Activated CD4-positive, alpha-beta T cell treated with anti-CD3 and anti-CD28 coated beads, Interleukin-2, Interleukin-6, amounts not matched to agents 100 ng/mL and 50 ng/mL, durations not matched to agents 16 hours and 8 hours (primary cell): ENCODE measurements at regions not wholly inside any gene's neighbourhood (a gene's known extent, or its start where the extent isn't known, plus 50 kb on each side); places are given as distances from the start of the nearest gene placed in this dataset.
"Not testable (repeated sequence)": the region's sequence is repeated elsewhere in the genome, so short reads cannot be mapped to it uniquely, and the experiment has no call there.

Source experiments
- DNase-seq: peaks from one replicate; pipeline ENCODE4 v3.0.0-alpha.2; 2020

DNA sequence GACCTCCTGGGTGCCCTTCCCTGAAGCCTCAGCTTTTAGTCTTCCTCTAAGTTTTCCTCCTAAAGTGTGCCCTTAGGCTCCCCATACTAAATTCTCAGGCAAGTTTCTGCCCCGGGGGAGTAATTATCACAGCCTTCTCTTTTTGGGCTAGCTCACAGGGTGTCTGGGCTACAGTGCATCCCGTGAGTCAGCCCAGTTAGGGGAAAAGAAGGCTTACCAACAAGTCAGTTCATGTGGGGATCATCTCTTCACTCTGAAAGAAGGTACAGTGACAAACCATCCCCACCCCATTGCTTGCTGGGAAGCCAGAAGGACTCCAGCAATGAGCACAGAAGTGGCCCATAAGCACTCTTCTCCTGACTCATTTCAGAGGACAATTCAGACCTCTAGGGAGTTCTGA is 134.7 kb upstream of the FAM9C start:
- no peak for DNase-seq

DNA sequence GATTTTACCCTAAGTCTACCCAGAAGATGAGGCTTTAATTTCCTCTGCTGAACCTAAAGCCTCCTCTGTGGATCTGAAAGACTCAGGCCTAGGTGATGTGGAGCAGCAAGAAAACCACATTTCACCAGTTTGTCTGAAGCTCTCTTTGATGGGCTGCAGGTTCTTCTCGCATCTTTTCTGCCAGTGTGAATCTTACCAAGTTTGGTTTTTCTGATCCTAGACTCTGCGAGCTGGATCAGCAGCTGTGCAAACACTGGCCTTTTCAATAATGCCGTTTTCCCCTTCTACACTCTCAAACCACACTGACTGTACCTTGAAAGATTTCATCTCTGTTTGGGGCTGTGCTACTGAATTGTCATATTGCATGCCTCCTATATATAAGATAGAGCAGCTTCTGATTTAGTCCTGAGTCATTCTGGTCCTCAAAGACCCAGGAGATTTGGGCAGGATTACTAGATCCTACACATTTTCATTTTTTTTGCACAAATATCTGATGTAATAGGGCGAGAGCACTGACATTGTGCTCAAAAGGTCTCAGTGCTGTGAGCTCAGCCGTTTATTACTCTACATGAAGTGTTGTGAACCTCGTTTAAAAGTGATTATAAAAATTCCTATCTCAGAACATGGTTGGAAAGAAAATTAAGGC is 133.6 kb upstream of the FAM9C start:
- no peak for DNase-seq

DNA sequence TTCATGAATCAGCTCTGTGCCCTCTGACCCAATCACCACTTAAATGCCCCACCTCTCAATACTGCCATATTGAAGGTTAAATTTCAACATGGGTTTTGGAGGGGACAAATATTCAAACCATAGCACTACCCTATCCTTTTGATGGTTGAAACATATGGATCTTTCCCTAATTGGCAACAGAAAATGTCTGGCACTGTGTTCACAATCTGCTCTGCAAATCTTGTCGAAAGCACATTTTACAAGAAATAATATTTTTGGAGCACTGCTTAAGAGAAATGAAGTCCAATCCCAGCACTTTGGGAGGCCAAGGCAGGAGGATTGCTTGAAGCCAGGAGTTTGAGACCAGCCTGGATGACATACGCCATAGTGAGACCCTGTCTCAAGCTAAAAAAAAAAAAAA is 130.6 kb upstream of the FAM9C start:
- no peak for DNase-seq

DNA sequence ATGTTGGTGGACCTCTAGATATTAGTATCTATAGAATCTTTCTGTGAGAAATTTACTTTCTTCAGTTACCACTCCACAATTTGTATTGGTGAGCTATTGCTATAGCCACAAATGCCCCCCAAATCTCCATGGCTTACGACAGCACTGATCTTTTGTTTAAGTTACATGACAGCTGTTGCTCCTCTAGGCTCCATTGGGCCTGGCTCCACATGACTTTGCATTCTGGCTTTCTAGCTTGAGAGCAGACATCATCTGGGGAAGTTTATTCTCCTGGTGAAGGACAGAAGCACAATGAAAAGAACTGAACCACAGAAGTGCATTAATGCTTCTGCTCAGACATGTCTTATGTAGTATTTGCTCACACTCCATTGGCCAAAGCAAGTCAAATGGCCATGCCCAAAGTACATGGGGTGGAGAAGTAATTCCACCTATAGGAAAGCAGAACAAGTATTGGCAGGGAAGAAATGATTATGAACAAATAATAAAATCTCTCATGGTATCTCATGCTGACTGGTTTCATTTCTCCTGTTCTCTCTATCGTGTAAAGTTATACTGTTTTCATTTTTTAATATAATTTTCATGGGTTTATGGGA is 126.6 kb upstream of the FAM9C start:
- no peak for DNase-seq

DNA sequence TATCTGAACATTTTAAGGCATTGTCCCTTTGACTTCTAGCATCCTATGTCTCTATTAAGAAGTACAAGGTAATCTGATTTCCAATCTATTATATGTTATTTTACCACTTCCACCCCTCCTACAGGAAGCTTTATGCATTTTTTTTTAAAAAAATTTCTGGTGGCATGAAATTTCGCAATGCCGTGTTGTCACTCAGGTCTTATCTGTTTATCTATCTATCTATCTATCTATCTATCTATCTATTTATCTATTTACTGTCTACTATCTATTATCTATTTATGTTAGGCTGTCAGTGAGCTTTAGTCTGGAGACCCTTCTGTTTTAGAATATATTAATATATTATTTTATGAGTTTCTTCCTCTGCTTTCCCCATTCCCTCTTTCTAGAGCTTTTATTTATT is 125.3 kb upstream of the FAM9C start:
- no peak for DNase-seq

DNA sequence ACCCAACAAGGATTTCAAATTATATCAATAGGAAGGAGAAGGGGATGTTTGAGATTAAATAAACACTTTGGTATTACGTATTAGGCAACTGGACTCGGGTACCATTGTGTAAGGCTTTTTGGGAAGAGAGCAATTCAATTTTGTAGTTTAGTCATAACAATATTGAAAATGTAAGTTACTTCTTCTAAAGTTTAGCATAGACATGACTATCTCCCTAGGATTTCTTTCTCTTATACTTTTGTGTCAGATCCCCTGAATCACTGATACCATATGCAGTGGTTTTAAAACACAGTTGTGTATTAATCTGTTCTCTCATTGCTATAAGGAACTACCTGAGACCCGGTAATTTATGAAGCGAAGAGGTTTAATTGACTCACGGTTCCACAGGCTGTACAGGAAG is 123.8 kb upstream of the FAM9C start:
- DNase-seq: peak; percentile 2

DNA sequence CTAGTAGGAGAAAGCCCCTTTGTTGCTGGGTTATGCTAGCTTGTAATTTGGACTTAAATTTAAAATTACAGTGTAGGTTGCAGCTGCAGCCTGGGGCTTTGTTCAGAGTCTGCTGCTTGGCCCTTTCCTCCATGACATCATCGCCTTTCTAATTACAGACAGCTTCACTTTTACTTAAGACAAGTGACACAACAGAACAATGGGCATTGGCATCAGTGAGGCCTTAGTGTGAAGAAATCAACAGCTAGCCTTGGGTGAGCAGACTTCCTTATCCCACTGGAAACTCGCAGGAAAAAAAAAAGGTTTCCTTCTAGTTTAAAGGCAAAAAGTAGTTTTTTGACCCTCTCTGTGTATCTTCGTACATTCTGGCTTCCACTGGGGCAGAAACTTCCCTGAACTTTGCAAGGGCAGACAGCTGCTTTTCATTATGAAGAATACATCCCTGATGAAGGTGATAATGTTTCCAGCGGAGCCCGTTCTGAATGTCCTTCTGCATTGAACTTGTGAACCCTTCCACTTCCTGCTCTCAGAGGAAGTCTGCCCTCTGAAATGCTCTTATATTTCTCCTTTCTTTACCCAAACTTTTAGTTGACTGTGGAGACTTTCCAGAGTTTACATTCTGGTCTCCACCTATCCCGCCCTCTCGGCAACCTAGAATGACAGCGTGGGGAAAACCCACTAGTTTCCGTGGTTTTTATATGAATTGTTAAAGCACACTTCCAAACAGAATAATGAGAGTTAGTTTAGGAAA is 123.2 kb upstream of the FAM9C start:
- peak; percentile 21 for DNase-seq

DNA sequence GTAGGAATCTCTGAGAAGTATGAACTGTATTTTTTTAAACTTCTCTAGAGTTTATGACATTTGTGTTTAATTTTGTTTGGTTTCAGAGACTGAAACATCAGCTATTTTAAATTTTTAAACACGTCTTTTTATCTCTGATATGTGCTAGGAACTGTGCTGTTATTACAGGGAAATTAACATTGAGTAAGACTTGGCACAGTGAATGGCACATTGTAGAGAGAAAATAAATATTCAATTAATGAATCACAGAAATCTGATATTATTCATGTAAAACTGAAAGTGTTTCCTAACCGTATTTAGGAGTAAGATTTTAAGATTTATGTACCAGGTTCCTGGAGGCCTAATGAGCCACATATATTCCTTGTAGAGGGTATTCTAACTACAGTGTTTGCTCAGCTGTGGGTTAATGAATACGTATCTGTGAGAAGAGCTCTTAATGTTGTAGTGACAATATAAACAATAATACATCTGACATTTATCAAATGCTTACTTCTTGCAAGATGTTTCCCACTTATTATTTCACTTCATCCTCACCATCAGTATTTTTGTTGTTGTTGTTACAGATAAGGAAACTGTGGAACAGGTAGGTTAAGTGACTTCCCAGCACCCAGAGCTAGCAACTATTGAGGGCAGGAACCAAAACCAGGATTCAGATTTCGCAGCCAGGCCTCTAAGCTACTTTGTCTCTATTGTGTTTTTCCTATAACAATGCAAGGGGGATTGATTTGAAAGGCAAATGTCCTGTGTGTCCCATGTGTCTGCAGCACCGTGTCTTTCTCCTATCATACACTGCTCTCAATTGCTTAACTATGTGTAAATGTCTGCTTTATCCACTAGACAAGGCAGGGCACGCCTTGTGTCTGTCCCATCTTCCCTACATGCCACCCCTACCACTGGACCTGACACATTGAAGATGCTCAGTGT is 121.1 kb upstream of the FAM9C start:
- DNase-seq: no peak

DNA sequence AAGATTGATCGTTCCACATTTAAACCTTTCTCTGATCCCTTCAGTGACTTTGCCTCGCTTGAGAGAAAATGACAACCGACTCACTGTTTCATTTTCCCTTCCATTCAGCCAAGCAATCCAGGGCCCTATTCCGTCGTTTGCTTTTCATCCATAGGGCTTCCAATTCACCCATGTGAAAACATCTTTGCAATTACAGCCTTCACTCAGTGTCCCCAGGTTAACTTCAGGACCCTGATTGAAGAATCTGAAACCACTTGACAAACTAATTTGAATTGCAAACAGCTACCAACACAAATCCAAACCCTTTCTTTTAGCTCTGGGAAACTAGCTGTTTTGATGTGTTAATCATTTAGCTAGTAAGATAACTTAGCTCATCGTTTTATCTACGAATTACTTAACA is 120.2 kb upstream of the FAM9C start:
- no peak for DNase-seq

DNA sequence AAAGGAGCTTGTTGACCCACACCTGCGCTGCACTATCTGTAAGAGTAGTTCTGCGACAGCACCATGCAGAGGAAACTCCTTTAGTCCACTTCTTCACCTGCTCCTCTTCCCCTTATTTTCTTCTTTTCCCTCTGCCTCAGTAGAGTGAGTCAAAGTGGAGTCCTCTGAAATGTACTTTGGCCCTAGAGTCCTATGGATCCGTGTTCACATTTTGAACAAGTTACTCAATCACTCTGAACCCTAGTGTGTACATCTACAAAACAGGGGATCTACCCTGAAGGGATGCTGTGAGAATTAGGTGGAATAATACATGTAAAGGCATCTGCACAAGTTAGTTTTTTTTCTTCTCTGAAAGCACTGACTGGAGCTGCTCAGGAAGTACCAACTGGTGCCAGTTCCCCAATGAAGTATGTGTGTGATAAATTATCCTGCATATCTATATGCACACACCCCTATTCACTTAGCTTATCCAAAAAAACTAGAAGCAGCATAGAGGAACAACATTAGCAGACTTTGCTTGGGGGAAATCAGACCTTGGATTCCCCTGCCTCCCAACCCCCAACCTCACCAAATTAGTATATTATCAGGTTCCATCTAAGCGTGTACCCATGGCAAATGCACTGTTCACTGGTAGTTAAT is 118.5 kb upstream of the FAM9C start:
- no peak for DNase-seq

DNA sequence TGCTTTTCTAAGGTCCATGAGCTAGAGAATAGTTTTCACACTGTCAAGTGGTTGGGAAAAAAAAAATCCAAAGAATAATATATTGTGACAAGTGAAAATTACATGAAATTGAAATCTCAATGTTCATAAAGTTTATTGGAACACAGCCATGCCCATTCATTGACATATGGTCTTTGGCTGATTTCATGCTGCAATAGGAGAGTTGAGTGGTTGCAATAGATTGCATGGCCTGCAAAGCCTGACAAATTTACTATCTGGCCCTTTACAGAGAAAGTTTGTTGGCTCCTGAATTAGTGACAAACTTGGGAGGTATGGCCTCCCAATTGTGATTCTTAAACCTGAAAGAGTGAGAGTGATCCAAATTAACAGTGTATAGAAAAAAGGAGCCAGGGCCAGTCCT is 115.5 kb upstream of the FAM9C start:
- DNase-seq: no peak

DNA sequence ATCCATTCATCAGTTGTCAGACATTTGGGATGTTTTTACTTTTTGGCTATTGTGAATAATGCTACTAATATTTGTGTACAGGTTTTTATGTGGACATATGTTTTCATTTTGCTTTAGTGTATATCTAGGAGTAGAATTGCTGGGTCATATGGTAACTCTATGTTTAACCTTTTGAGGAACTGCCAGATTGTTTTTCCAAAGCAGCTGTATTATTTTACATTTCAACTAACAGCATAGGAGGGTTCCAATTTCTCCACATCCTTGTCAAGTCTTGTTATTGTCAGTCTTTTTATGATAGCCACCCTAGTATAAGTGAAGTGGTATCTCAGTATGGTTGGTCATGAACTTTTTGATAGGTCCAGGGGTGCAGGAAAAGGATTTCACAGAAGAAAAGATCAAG is 114.5 kb upstream of the FAM9C start:
- DNase-seq: no peak

DNA sequence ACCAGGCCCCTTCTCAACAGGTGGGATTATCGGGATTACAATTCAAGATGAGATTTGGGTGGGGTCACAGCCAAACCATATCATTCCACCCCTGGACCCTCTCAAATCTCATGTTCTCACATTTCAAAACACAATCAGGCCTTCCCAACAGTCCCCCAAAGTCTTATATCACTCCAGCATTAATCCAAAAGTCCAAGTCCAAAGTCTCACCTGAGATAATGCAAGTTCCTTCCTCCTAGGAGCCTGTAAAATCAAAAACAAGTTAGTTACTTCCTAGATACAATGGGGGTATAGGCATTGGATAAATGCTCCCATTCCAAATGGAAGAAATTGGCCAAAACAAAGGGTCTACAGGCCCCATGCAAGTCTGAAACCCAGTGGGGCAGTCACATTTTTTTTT is 111.1 kb upstream of the FAM9C start:
- not testable (repeated sequence) for DNase-seq

DNA sequence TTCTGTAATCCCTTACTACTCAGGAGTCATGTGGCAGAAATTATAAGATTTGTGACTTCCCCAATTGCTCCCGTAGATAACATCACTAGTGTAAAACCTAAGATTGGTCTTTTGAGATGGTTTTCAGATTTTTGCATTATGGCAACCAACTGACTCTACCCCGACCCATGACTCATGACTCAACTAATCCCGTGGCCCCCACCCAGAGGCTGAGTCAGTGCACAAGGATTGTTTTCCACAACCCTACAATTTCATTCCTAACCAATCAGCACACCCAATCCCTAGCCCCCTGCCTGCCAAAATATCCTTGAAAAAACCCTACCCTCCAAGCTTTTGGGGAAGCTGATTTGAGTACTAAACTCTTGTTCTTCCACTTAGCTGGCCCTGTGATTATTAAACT is 109.4 kb upstream of the FAM9C start:
- DNase-seq: no peak

DNA sequence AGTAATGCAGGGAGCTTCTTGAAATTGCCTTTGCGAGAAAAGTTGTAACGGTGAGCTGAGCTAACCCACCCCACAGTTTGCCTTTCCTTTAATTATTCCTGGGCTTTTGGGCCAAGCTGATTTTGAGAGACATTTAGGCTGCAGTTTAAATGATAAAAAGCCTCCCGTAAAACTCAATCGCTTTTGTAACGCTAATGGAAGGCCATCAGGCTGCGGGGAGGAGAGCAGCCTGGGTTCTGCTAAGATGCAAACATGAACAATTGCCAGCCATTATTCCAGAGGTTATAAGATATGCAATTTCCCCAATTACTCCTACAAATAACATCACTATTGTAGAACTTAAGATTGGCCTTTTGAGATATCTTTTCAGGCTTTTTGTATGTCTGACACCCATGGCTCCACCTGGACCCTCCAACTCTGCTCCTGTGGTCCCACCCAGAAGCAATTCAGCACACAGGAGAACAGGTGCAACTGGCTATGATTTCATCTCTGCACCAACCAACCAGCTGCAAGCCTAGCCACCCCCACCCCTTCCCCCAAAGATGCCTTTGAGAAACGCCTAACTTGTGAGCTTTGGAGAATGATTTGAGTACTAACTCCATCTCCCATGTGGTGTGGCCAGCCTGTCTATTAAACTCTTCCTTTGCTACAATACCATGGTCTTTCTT is 108.2 kb upstream of the FAM9C start:
- DNase-seq: no peak

DNA sequence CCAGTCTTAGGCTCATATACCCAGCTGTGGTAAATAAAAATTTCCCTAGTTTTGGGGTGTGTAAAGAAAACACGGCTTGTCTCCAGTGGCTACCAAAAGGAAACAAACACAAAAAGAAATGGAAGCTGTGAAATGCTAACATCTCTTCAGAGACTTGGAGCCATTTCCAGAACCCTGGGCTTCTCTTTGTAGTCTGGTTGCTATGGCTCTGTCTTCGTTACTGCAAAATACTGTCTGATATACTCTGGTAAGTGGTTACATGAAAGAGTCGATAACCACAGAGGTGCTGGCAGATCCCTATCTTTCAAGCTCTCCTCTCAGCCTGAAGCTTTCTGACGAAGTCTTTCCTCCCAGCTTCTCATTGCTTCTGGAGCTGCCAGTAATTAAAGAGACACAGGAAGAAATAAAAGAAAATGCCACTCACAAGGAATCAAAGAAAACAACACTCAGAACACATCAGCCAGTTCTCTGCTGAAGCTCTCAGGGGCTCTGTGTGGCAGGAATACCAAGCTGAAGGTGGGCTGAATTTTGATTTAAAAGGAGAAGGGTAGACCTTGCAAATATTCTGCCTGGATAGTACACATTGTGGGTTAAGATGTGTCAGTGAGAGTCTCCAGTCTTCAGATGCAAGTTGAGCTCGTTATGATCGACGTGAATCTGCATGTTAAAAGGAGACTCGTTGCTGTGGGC is 107.6 kb upstream of the FAM9C start:
- DNase-seq: peak; percentile 24

DNA sequence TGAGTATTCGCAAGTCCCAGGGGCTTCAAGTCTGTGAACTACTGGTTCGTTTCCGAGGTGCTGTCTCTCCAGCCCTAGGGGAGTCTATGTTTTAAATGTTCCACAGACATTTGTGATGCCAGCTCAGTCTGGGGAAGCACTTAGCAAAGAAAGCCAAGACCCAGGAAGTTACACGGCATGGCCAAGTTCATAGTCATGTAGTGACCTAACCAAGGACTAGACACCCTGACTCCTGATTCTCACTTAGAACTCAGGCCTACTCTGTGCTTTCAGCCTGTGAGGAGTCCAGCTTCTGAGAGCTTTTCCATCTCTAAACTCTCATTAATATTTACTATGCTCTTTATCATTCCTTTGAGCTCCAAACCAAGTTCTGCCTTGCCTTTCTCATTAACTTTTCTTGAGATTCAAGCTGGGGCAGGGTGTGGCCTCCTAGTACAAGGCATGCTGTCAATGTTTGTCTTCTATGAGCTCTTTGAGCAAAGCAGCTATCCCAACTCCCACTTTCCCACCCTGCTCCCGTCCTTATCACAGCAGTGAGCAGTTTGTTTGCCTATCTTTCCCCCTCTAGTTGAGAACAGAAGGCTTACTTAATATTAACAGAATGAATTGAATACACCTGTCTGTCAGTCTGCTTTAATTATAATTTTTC is 105.4 kb upstream of the FAM9C start:
- no peak for DNase-seq

DNA sequence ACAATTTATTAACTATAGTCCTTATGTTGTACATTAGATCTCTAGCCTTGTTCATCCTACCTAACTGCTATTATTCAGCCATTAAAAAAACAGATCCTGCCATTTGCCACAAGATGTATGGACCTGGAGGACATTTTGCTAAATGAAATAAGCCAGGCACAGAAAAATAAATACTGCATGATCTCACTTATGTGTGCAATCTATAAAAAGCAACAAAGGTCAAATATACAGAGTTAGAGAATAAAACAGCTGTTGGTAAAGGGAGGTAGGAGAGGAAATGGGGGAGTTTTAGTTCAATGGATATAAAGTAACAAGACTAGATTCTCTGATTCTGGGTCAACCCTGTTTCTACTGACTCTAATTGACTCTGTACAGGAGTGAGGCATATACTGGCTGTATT is 103.3 kb upstream of the FAM9C start:
- DNase-seq: no peak

DNA sequence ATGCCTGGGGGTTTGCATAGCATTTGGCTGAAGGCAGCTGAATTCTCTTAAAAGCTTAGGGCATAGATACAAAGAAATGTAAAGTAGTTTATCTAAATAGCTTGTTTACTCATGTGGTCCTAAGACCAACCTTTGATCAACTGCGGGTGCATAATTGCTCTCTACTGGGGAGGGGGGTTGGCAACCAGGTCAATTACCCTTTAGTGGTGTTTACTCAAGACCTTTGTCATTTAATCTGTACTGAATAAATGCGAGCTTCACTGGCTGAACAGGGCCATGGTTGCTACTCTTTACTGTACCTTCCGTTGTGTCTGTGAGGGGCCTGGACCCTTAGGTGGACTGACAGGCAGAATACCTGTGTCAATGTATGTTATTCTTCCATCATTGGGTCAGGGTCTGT is 102.7 kb upstream of the FAM9C start:
- DNase-seq: no peak

DNA sequence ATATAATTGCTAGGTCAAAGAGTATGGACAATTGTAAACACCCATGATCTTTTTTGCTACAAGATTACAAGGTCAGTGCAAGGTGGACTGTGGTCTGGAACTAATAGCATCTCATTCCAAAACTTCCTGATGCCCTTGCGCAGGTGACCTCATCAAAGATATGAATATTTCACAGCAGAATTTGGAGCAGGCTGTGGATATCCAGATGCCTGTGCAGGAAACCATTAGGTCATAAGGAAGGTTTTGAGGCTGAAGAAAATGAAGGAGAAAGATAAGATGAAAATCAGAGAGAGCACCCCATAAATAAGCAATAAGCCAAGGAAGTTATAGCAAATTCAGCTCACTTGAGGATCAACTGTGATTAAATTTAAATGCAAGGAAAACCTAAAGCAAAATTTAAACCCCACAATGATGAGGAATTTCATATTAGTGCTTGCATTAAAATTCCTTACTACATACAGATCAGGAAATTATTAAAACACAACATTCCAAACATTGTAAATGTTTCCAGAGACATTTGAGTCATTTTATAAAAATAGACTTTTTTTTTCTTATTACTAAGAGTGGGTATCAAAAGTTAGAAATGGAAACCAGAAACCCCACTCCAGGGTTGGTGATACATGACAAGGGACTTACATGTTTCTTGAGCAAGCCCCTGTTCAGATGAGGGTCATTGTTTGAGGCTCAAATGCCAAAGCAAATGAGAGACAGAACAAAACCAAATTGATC is 100.7 kb upstream of the FAM9C start:
- no peak for DNase-seq
